Transverse colon (tissue), 4 donors: ENCODE measurements at regions not wholly inside any gene's neighbourhood (a gene's known extent, or its start where the extent isn't known, plus 50 kb on each side); places are given as distances from the start of the nearest gene placed in this dataset.

ENCODE experiments used
- DNase-seq: peaks from one replicate; pipeline ENCODE4 v3.0.0-alpha.2; 2019
- H3K27ac ChIP-seq, 4 donors: fragments of 200-600 bp; sonication (generic); 2 replicates each; pipeline ENCODE4 v1.5.1; 2016 to 2018; ENCODE audit warnings: inconsistent platforms in 4 of 4
- H3K27me3 ChIP-seq: fragments of 200-600 bp; sonication (generic); 2 replicates; pipeline ENCODE4 v1.5.1; 2017; ENCODE audit warnings: inconsistent platforms
- H3K36me3 ChIP-seq, 4 donors: fragments of 200-600 bp; sonication (generic); 2 replicates each; pipeline ENCODE4 v1.5.1; 2017 to 2019; ENCODE audit warnings: inconsistent platforms in 4 of 4
- H3K4me1 ChIP-seq, 4 donors: fragments of 200-600 bp; sonication (generic); 2 replicates each; pipeline ENCODE4 v1.5.1; 2017 to 2020; ENCODE audit warnings: inconsistent platforms in 4 of 4
- H3K4me3 ChIP-seq, 4 donors: fragments of 200-600 bp; sonication (generic); 1 replicate in 1 of 4; 2 replicates in 3 of 4; pipeline versions ENCODE4 v1.5.1 to v1.6.1; 2017 to 2019; ENCODE audit warnings: inconsistent platforms in 4 of 4
- H3K9me3 ChIP-seq, 2 donors: fragments of 200-600 bp; sonication (generic); 2 replicates each; pipeline ENCODE4 v1.5.1; 2017 to 2019; ENCODE audit warnings: inconsistent platforms in 2 of 2
- EP300 ChIP-seq: sonication (generic); formaldehyde crosslinking; IDR thresholded peaks from one replicate; pipeline ENCODE4 v1.6.1; 2017; ENCODE audit warnings: antibody characterized with exemption, low read depth
- POLR2A ChIP-seq: fragments of 450-650 bp; IDR thresholded peaks from one replicate; pipeline ENCODE4 v1.6.1; 2016; ENCODE audit warnings: antibody characterized with exemption, mild to moderate bottlenecking, moderate library complexity
- POLR2AphosphoS5 ChIP-seq, 3 donors: sonication (generic); formaldehyde crosslinking; IDR thresholded peaks; one replicate each; pipeline ENCODE4 v1.6.1; 2016; ENCODE audit warnings: antibody characterized with exemption in 3 of 3
- WGBS, 2 donors: methylation state at CpG; one replicate each; pipeline ENCODE4 v1.1.5; 2018; ENCODE audit warnings: low coverage in 1 of 2; 5-methylcytosine and 5-hydroxymethylcytosine counted together
- in situ Hi-C, 4 donors: fragments of 200-750 bp; cut with MboI; loops; one replicate each; pipeline versions ENCODE4 v1.15.0 to v1.15.1; 2017; ENCODE audit warnings: low sequenced_read_pairs in 3 of 4, low pct_ligation_motif_present in 1 of 4, low pct_unique_long_range_greater_than_20kb in 1 of 4
- intact Hi-C: fragments of 100-400 bp; cut with DNase I; formaldehyde crosslinking; loops from one replicate; pipeline ENCODE4 v1.15.1; 2023; ENCODE audit warnings: low total_unique reads
- TF ChIP-seq, protein P1 (sequence below), 5 experiments: fragments of 200-600 bp in 3 of 5; fragments of 450-650 bp in 2 of 5; sonication (generic) in 3 of 5; IDR thresholded peaks; 1 replicate in 2 of 5; 2 replicates in 3 of 5; pipeline ENCODE4 v1.5.1; 2016 to 2017; ENCODE audit warnings: antibody characterized with exemption in 5 of 5, inconsistent platforms in 3 of 5, mild to moderate bottlenecking in 2 of 5, moderate library complexity in 1 of 5

- Histone ChIP-seq H3K4me3 (no peak overlapping the region), H3K27ac (no peak overlapping the region), H3K9me3 (no peaks in the 10 kb centered on the region), H3K27me3 (no peaks in the 10 kb centered on the region), H3K36me3 (no peaks in the 10 kb centered on the region), H3K4me1 (no peaks in the 10 kb centered on the region)
- 90 to 96% methylated on average over 3 of the region's 3 CpGs for WGBS, 2 donors
- in situ Hi-C loops (no loop called here), intact Hi-C loops (no loop called here)
- TF ChIP-seq, protein P1, sequence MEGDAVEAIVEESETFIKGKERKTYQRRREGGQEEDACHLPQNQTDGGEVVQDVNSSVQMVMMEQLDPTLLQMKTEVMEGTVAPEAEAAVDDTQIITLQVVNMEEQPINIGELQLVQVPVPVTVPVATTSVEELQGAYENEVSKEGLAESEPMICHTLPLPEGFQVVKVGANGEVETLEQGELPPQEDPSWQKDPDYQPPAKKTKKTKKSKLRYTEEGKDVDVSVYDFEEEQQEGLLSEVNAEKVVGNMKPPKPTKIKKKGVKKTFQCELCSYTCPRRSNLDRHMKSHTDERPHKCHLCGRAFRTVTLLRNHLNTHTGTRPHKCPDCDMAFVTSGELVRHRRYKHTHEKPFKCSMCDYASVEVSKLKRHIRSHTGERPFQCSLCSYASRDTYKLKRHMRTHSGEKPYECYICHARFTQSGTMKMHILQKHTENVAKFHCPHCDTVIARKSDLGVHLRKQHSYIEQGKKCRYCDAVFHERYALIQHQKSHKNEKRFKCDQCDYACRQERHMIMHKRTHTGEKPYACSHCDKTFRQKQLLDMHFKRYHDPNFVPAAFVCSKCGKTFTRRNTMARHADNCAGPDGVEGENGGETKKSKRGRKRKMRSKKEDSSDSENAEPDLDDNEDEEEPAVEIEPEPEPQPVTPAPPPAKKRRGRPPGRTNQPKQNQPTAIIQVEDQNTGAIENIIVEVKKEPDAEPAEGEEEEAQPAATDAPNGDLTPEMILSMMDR (IDR thresholded peaks at IDR 0.05), result no peak
- TF ChIP-seq POLR2AphosphoS5 (IDR thresholded peaks at IDR 0.05) (no peak), POLR2A (no peak), EP300 (no peak)
- no peak for DNase-seq
Observed at GRCh38 chr12:19591951-19592350, 152.7 kb downstream of the AEBP2 start.

DNA sequence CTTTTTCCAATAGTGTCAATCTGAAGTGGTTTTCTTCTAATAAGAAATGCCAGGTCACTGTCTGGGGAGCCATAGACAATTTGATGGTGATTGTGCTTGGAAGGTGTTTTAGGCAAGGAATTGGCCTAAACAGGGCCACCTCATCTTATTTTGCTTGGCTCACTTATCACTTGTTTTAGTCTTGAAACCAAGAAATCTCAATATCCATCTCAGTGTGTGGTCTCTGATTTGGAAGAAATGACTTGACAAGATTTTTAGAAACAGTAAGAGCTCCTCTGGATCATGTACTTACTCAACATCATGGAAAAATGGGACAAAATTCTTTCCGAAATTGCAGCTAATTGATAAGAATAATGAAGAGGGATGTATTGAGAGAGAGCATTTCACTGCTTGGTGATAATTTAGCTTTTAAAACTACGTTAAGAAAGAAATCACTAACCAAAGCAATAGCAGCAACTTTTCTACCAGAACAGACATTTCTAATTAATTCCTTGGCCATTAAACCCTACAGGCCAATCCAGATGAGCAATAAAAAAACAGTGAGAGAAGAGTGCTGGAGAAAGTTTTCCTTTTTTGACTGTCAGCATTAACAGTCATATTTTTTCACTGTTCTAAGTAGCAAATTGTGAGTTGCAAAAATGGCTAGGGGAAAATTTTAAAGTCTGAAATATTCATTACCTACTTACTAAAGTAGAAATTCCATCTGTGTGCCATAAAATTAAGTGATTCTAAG lies 157.3 kb downstream of the AEBP2 start:
- no peaks in the 10 kb centered on the region for H3K36me3 ChIP-seq
- DNase-seq, result no peak
- H3K9me3 ChIP-seq, result no peaks in the 10 kb centered on the region
- no peak overlapping the region for H3K4me3 ChIP-seq
- 64 to 66% methylated on average over 2 of the region's 2 CpGs for WGBS, 2 donors
- TF ChIP-seq POLR2A (no peak), EP300 (no peak), POLR2AphosphoS5 (IDR thresholded peaks at IDR 0.05) (no peak)
- TF ChIP-seq, protein P1 (IDR thresholded peaks at IDR 0.05), result no peak
- H3K4me1 ChIP-seq, result no peaks in the 10 kb centered on the region
- intact Hi-C loops (no loop called here), in situ Hi-C loops (no loop called here)
- H3K27me3 ChIP-seq, result no peaks in the 10 kb centered on the region
- no peak overlapping the region for H3K27ac ChIP-seq

- Histone ChIP-seq H3K36me3 (no peaks in the 10 kb centered on the region), H3K27me3 (no peaks in the 10 kb centered on the region), H3K4me1 (no peaks in the 10 kb centered on the region), H3K9me3 (no peaks in the 10 kb centered on the region), H3K27ac (no peak overlapping the region), H3K4me3 (no peak overlapping the region)
- intact Hi-C loops (no loop called here), in situ Hi-C loops (no loop called here)
- WGBS, 2 donors, result 80 to 85% methylated on average over 8 to 10 of the region's 10 CpGs
- TF ChIP-seq POLR2A (no peak), POLR2AphosphoS5 (IDR thresholded peaks at IDR 0.05) (no peak), EP300 (no peak)
- TF ChIP-seq, protein P1 (IDR thresholded peaks at IDR 0.05), result no peak
- no peak for DNase-seq
Observed at GRCh38 chr12:19597167-19598026, 158.1 kb downstream of the AEBP2 start.

DNA sequence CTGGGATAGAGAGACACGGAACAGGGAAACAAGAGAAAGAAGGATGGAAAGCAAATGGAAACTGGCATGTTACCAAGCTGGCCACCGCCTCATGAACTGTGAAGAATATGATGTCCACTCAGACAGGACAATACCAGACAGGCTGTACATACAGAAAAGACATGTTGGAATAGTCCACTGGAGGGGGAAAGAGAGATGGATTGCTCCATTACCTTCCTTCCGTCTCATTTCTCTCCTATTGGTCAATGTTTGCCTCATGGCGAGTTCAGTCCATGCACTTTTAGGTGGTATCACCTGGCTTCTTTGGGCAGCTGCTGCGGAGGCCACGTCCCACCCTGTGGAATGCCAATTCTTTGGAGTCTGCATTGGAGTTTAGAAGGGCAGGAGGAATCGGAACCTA lies 166.4 kb downstream of the AEBP2 start:
- in situ Hi-C loops (no loop called here), intact Hi-C loops (no loop called here)
- no peaks in the 10 kb centered on the region for H3K9me3 ChIP-seq
- peaks cover 0 to 14% (median 10%) of the 10 kb centered on the region in 4 donors for H3K4me1 ChIP-seq
- DNase-seq, result no peak
- TF ChIP-seq, protein P1 (IDR thresholded peaks at IDR 0.05), result no peak
- TF ChIP-seq POLR2AphosphoS5 (IDR thresholded peaks at IDR 0.05) (no peak), EP300 (no peak), POLR2A (no peak)
- no peak overlapping the region for H3K27ac ChIP-seq
- H3K4me3 ChIP-seq, result no peak overlapping the region
- H3K36me3 ChIP-seq, result no peaks in the 10 kb centered on the region
- 86 to 97% methylated on average over 2 to 7 of the region's 7 CpGs for WGBS, 2 donors
- no peaks in the 10 kb centered on the region for H3K27me3 ChIP-seq
